ENCODE measurements at regions not wholly inside any gene's neighbourhood (a gene's known extent, or its start where the extent isn't known, plus 50 kb on each side); places are given as distances from the start of the nearest gene placed in this dataset.

DNA sequence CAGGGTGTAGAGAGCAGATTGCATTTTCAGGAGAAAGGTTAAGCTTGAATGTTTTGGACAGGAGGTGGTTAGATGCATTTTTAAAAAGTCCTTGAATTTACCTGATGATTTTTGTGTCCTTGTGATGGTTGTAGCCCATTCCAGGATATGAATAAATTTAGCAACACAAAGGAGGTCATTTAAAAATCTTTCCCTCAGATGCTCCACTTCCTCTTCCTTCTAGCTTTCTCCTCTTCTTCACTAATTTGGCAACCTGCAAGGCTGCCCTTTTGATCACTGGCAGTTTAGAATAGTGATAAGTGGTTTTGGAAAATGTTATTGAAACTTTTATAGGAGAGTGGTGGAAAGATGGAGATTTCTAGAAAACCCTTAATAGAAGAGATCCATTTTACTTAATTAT, 124.0 kb downstream of the LMO4 start:
- Histone ChIP-seq H3K9me3 (ENCODE audit: control insufficient read depth, insufficient read depth, low read length) (0 out of 2 replicates have a peak, but pooled peaks cover 3% of the 10 kb centered on the region), H3K4me1 (ENCODE audit: insufficient read depth, low read length) (peaks cover 3% of the 10 kb centered on the region; the same call in 1 of the 2 replicates), H3K36me3 (ENCODE audit: insufficient read depth, low read length) (no peaks in the 10 kb centered on the region), H3K9ac (ENCODE audit: low read depth, low read length) (no peak overlapping the region)

DNA sequence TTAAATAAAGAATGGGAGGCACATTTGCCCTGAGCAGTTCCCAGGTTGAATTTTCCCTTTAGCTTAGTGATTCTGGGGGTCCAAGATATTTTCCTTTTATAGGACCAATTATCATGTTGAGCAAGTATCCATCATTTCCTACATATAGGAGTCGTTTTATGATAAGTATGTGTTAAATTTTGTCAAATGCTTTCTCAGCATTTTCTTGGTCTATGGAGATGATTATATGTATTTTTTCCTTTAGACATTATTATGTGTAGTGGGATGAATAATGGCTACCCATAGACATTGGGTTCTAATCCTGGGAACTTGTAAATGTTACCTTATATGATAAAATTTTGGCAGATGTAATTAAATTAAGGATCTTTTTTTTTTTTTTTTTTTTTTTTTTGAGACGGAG, 128.7 kb downstream of the LMO4 start:
- Histone ChIP-seq H3K9me3 (ENCODE audit: control insufficient read depth, insufficient read depth, low read length) (peaks cover 11% of the 10 kb centered on the region), H3K4me1 (ENCODE audit: insufficient read depth, low read length) (peaks cover 3% of the 10 kb centered on the region; the same call in 1 of the 2 replicates), H3K9ac (ENCODE audit: low read depth, low read length) (no peak overlapping the region), H3K36me3 (ENCODE audit: insufficient read depth, low read length) (no peaks in the 10 kb centered on the region)

DNA sequence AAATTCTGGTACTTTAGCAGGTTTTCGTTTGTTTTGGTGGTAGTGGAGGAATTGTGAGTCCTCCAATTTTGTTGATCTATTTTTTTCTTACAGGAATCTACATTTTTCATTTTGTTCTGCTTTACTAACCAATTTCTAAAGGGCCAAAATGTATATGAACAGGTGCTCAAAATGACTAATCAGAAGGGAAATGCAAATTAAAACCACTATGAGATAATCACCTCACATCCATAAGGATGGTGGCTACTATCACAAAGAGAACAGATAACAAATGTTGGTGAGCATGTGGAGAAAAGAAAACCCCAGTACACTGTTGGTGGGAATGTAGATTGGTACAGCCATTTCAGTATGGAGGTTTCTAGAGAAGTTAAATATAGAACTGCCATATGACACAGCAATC, 134.2 kb downstream of the LMO4 start:
- Histone ChIP-seq H3K9ac (ENCODE audit: low read depth, low read length) (no peak overlapping the region), H3K4me1 (ENCODE audit: insufficient read depth, low read length) (no peaks in the 10 kb centered on the region), H3K9me3 (ENCODE audit: control insufficient read depth, insufficient read depth, low read length) (peaks cover 8% of the 10 kb centered on the region), H3K36me3 (ENCODE audit: insufficient read depth, low read length) (no peaks in the 10 kb centered on the region)

DNA sequence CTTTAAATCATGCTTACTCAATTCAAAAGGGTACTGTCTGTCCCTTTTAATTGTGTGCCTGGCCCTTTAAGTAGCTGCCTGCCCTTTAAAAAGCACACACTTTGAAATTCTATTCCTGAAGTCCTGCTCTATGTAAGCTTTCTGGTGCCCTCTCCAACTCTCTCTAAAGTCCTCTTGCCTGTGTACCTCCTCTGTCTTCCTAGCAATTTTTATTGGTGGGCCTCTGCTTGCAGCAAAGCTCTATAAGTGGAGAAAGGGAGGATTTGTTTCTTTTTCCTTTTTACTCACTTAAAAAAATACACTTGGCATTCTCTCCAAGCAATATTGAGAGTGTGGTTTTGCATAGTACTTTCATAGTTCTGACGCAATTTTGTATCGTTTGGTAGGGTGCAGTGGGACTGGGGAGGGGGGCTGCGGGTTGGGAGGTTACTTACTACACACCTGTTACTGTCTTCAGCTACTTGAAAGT, 135.4 kb downstream of the LMO4 start:
- Histone ChIP-seq H3K9me3 (ENCODE audit: control insufficient read depth, insufficient read depth, low read length) (peaks cover 6% of the 10 kb centered on the region; the same call in 1 of the 2 replicates), H3K4me1 (ENCODE audit: insufficient read depth, low read length) (no peaks in the 10 kb centered on the region), H3K36me3 (ENCODE audit: insufficient read depth, low read length) (no peaks in the 10 kb centered on the region), H3K9ac (ENCODE audit: low read depth, low read length) (no peak overlapping the region)

DNA sequence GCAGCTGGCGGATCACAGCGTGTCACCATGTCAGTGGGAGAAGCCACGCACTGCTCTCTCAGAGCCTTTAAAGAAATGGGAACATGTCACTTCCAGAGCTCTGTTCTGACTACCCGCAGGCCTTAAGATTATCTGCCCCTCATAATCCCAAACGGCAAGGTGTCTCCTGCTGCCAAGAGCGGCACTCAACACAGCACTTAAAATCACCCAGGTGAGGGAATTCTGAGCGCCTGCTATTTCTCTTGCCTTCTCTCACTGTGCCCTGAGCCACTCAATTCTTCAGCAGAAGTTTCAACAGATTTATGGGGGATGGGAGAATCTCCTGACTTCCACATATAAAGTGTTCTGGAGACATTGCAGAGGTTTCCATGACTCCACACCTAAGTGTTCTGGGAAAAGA, 137.9 kb downstream of the LMO4 start:
- no peaks in the 10 kb centered on the region for H3K4me1 ChIP-seq (ENCODE audit: insufficient read depth, low read length)
- no peaks in the 10 kb centered on the region for H3K36me3 ChIP-seq (ENCODE audit: insufficient read depth, low read length)
- H3K9ac ChIP-seq (ENCODE audit: low read depth, low read length), result no peak overlapping the region
- no peaks in the 10 kb centered on the region for H3K9me3 ChIP-seq (ENCODE audit: control insufficient read depth, insufficient read depth, low read length)

DNA sequence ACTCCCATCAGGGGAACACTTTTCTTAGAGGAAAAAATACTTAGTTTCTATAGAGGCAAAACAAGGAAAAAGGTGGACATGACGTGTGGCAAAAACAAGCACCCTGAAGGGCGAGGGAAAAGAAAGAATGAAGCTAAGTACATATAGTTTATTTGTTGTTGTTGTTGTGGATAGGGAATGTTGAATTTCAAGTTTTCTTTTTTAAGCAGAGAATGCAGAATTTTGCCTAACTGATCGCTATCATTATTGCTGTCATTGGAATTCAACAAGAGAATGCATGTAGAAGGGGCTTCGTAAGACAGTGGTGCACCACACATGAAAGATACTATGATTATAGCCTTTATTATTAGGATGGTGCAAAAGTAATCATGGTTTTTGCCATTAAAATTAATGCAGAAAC, 144.0 kb downstream of the LMO4 start:
- Histone ChIP-seq H3K4me1 (ENCODE audit: insufficient read depth, low read length) (peaks cover 10% of the 10 kb centered on the region), H3K36me3 (ENCODE audit: insufficient read depth, low read length) (no peaks in the 10 kb centered on the region), H3K9me3 (ENCODE audit: control insufficient read depth, insufficient read depth, low read length) (no peaks in the 10 kb centered on the region), H3K9ac (ENCODE audit: low read depth, low read length) (no peak overlapping the region)

DNA sequence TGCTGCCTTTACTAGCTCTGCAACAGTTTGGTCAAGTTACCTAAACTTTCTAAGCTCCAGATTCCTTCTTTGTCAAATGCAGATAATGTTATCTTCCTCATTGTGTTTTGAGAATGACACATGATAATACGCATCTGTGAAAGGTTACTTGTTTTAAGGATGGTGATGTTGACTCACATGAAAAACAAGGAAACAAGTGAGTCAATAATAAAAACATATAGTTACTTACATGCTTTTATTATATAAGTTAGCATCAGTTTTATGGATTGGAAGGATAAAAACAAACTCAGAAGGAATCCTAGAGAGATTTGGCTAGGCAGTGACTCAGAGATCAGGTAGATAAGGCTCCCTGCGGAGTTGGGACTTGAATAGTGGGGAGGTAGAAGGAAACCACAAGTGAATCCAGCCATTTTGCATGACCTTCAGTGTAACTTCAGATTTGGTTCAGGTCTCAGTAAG, 144.6 kb downstream of the LMO4 start:
- Histone ChIP-seq H3K9ac (ENCODE audit: low read depth, low read length) (no peak overlapping the region), H3K4me1 (ENCODE audit: insufficient read depth, low read length) (peaks cover 10% of the 10 kb centered on the region), H3K9me3 (ENCODE audit: control insufficient read depth, insufficient read depth, low read length) (no peaks in the 10 kb centered on the region), H3K36me3 (ENCODE audit: insufficient read depth, low read length) (no peaks in the 10 kb centered on the region)

DNA sequence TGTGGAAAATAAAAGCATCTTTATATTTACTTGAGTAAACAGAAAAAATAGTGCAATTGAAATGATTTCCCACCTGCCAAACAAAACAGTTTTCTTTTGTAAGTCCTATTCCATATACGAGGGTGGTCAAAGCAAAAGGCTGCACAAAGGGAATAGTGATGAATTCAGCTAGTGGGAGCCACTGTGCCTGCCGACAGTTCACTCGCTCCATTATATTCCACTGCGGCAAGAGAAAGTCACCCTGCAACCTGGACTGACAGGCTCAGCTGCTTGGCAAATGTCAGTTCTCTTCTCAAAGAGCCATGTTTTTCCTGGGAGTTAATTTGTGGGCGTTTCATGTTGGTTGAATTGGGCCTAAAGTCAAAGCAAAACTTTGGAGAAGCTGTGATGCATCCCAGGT, 145.4 kb downstream of the LMO4 start:
- peaks cover 10% of the 10 kb centered on the region for H3K4me1 ChIP-seq (ENCODE audit: insufficient read depth, low read length)
- H3K9ac ChIP-seq (ENCODE audit: low read depth, low read length), result no peak overlapping the region
- H3K9me3 ChIP-seq (ENCODE audit: control insufficient read depth, insufficient read depth, low read length), result no peaks in the 10 kb centered on the region
- no peaks in the 10 kb centered on the region for H3K36me3 ChIP-seq (ENCODE audit: insufficient read depth, low read length)

DNA sequence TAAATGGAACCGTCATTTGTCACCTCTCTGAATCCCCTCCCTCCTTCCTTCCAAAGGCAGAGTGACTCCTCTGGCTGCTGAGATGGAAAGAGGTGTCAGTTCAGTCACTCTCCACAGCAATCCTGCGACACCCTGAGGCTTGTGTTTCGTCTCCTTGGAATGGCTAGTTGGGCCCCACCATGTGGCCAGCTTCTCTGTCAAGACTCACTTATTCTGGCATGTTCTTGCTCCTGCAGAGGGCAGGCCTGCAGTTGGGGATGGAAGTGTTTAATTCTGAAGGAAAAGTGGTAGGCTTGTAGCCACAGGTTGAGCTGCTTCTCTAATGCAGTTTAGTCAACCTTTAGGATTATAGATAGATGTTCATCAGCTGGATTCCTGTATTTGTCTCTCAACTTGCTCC, 149.6 kb downstream of the LMO4 start:
- Histone ChIP-seq H3K9ac (ENCODE audit: low read depth, low read length) (no peak overlapping the region), H3K36me3 (ENCODE audit: insufficient read depth, low read length) (no peaks in the 10 kb centered on the region), H3K4me1 (ENCODE audit: insufficient read depth, low read length) (peaks cover 5% of the 10 kb centered on the region), H3K9me3 (ENCODE audit: control insufficient read depth, insufficient read depth, low read length) (no peaks in the 10 kb centered on the region)

DNA sequence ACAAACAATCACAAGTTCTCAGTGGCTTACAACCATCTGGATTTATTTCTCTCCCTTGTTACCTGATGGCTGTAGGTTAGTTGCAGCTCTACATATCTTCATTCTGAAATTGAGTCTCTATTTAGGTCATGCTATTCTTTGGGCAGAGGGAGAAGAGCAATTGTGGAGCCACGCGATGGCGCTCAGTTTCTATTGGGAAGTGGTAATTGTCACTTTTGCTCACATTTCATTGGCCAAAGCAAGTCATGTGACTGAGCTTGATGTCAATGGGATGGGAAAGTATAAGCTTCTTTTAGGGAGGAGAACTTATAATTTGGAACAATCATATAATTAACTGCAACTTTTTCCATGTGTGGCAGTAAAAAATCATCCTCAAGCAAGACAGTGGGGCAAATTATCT, 166.5 kb downstream of the LMO4 start:
- H3K9me3 ChIP-seq (ENCODE audit: control insufficient read depth, insufficient read depth, low read length), result no peaks in the 10 kb centered on the region
- no peak overlapping the region for H3K9ac ChIP-seq (ENCODE audit: low read depth, low read length)
- no peaks in the 10 kb centered on the region for H3K36me3 ChIP-seq (ENCODE audit: insufficient read depth, low read length)
- H3K4me1 ChIP-seq (ENCODE audit: insufficient read depth, low read length), result no peaks in the 10 kb centered on the region

DNA sequence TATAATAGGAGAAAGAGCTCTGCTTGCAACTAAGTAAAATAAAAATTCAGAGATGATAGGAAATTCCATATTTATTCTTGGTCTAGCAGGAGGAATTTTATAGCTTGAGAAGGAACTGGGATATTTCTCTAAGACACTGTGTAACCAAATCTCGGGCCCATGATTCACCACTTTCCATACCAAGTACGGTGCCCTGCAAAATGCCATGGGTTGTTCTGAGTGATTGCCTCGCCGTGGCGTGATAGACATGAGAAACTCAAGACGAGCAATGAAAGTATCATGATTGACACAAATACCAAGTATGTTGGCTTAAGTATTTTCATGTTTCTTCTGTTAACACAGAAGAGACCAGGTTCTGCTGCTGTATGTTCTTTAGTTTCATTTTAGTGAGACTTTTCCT, 167.2 kb downstream of the LMO4 start:
- Histone ChIP-seq H3K4me1 (ENCODE audit: insufficient read depth, low read length) (no peaks in the 10 kb centered on the region), H3K9ac (ENCODE audit: low read depth, low read length) (no peak overlapping the region), H3K36me3 (ENCODE audit: insufficient read depth, low read length) (no peaks in the 10 kb centered on the region), H3K9me3 (ENCODE audit: control insufficient read depth, insufficient read depth, low read length) (no peaks in the 10 kb centered on the region)

DNA sequence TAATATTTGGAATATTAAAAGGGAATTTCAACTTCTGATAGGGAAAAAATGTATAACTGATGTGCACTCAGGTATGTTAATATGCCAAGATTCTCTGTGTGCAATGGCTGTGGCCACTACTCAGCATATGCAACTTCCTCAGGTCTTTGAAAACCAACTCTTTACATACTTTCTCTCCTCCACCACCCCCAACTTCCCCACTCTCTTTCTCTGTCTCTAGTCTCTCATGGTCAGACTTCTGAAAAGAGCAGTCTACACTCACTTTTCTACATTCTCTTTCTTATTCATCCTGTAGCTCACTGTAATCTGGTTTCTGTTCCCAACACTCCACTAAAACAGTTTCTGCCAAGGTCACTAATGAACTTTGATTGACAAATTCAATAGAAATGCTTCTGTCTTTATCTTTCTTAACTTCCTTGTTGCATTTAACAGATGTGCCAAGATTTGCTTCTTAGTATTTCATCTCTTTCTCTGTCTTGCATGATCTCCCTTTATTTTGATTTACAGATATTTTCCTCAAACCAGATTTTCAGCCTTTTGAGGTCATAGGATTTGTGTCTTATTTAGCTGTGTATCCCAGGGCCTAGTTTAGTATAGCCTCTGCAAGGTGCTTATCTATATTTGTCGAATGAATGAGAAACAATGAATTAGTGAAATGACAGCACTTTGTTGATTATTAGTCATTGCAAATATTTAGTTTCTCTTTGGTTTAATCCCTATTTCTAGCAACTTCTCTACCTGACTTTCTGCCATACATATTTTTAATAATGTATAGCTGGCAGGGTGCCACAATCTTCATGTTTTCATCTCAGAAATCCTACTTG, 168.9 kb downstream of the LMO4 start:
- Histone ChIP-seq H3K4me1 (ENCODE audit: insufficient read depth, low read length) (no peaks in the 10 kb centered on the region), H3K36me3 (ENCODE audit: insufficient read depth, low read length) (no peaks in the 10 kb centered on the region), H3K9ac (ENCODE audit: low read depth, low read length) (no peak overlapping the region), H3K9me3 (ENCODE audit: control insufficient read depth, insufficient read depth, low read length) (no peaks in the 10 kb centered on the region)

DNA sequence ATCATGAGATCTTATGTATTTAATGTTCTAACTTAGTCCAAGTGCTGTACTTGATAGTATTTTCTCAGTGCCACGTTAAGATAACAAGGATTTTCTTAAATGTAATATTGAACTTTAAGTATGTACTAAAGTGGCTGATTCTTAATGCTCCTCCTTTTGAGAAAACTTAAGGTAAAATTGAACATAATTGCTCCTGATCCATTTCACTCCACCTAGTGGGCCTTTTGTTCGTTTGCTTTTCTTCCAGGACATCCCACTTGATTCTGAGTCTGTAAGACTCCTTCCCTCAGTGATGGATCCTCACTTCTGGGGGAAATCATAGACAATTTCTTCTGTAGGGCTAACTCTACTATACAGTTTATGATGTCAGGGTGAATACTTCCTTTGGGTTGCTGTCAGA, 173.1 kb downstream of the LMO4 start:
- no peaks in the 10 kb centered on the region for H3K4me1 ChIP-seq (ENCODE audit: insufficient read depth, low read length)
- no peaks in the 10 kb centered on the region for H3K9me3 ChIP-seq (ENCODE audit: control insufficient read depth, insufficient read depth, low read length)
- H3K36me3 ChIP-seq (ENCODE audit: insufficient read depth, low read length), result no peaks in the 10 kb centered on the region
- H3K9ac ChIP-seq (ENCODE audit: low read depth, low read length), result no peak overlapping the region

DNA sequence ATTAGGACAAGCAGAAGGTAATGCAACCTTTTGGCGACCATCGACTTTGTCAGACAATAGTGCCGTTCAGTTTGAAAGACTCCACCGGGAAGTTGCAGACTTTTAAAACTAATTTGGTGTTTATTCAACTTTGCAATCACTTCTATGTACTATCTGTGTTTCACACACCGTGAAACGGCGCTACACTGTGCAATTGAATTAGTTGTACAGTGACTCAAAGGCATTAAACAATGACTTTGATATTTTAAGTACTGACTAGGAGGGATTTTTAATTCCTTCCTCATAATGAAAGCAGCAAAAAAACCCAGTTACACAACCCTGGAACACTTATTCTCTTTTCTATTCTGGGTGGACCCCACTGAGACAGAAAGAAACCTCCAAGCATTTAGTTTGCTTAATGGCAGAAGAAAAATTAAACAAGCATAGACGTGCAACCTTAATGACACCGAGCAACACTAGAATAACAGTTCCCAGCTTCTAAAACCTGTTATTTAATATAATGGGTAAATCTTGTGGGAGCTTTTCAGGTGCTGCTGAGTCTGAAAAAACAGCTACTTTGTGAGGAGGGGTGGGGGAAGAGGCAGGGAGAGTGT, 176.8 kb downstream of the LMO4 start:
- Histone ChIP-seq H3K9me3 (ENCODE audit: control insufficient read depth, insufficient read depth, low read length) (no peaks in the 10 kb centered on the region), H3K9ac (ENCODE audit: low read depth, low read length) (no peak overlapping the region), H3K36me3 (ENCODE audit: insufficient read depth, low read length) (no peaks in the 10 kb centered on the region), H3K4me1 (ENCODE audit: insufficient read depth, low read length) (no peaks in the 10 kb centered on the region)

DNA sequence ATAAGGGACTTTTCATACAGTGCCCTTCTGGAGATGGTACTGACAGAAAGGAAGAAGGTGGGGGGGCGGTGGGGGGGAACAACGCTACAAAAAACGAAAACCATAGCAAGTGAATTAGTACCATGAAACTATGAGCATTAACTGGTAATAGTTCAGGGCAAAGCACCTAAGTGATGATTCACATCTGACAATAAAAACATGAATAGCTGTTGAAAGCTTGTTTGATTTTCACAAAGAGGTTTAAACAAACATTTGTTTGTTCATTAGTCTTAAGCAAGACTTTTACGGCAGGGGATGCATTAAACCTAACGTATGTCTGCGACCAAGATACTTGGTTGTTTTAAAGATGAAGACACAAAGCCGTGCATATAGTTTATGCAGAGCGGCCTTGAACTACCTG, 177.5 kb downstream of the LMO4 start:
- H3K9me3 ChIP-seq (ENCODE audit: control insufficient read depth, insufficient read depth, low read length), result no peaks in the 10 kb centered on the region
- H3K9ac ChIP-seq (ENCODE audit: low read depth, low read length), result no peak overlapping the region
- H3K36me3 ChIP-seq (ENCODE audit: insufficient read depth, low read length), result no peaks in the 10 kb centered on the region
- H3K4me1 ChIP-seq (ENCODE audit: insufficient read depth, low read length), result no peaks in the 10 kb centered on the region

Data from ES-I3 (cell line).